Spleen (tissue), 7 donors: ENCODE measurements at regions not wholly inside any gene's neighbourhood (a gene's known extent, or its start where the extent isn't known, plus 50 kb on each side); places are given as distances from the start of the nearest gene placed in this dataset.

Source experiments
- POLR2A ChIP-seq, 3 donors: fragments of 450-650 bp; IDR thresholded peaks; one replicate each; pipeline ENCODE4 v1.5.1; 2017; ENCODE audit warnings: antibody characterized with exemption in 3 of 3, mild to moderate bottlenecking in 1 of 3
- TF ChIP-seq, protein P1 (sequence below), 11 experiments: fragments of 200-600 bp in 7 of 11; fragments of 450-650 bp in 4 of 11; sonication (generic) in 4 of 11; IDR thresholded peaks in 8 of 11; conservative IDR thresholded peaks in 3 of 11; 1 replicate in 7 of 11; 2 replicates in 4 of 11; pipeline versions ENCODE4 v1.4.0 to v1.8.0; 2016 to 2021; ENCODE audit warnings: antibody characterized with exemption in 11 of 11, inconsistent platforms in 4 of 11, mild to moderate bottlenecking in 1 of 11
- donor health status: DM: no; HTN: no; CAD: no; lungs with moderate emphysema.
- donor health status: DM: no; HTN: no; CAD: no.
- donor health status: DM: no; HTN: no; CAD: no.

DNA sequence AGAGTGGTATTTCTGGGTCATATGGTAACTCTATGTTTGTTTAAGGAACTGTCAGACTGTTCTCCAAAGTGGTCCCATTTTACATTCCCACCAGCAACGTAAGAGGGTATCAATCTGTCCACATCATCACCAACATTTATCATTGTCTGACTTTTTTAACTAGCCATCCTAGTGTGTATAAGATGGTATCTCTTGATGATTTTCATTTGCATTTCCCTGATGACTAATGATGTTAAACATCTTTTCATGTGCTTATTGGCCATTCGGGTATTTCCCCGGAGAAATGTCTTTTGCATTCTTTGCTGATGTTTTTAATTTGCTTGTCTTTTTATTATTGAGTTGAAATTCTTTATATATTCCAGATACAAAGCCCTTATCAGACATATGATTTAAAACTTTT is 370.1 kb upstream of the NR5A2 start:
- TF ChIP-seq, protein P1, sequence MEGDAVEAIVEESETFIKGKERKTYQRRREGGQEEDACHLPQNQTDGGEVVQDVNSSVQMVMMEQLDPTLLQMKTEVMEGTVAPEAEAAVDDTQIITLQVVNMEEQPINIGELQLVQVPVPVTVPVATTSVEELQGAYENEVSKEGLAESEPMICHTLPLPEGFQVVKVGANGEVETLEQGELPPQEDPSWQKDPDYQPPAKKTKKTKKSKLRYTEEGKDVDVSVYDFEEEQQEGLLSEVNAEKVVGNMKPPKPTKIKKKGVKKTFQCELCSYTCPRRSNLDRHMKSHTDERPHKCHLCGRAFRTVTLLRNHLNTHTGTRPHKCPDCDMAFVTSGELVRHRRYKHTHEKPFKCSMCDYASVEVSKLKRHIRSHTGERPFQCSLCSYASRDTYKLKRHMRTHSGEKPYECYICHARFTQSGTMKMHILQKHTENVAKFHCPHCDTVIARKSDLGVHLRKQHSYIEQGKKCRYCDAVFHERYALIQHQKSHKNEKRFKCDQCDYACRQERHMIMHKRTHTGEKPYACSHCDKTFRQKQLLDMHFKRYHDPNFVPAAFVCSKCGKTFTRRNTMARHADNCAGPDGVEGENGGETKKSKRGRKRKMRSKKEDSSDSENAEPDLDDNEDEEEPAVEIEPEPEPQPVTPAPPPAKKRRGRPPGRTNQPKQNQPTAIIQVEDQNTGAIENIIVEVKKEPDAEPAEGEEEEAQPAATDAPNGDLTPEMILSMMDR (IDR thresholded peaks at IDR 0.05 in 8 of 11, conservative IDR thresholded peaks at IDR 0.05 in 3 of 11) = no peak
- TF ChIP-seq POLR2A (IDR thresholded peaks at IDR 0.05) = no peak
